ENCODE measurements at regions not wholly inside any gene's neighbourhood (a gene's known extent, or its start where the extent isn't known, plus 50 kb on each side); places are given as distances from the start of the nearest gene placed in this dataset.

GRCh38 chr20:23244916-23245552 lies 105.6 kb upstream of the NXT1 start:
- no peak overlapping the region for H3K27ac ChIP-seq
- intact Hi-C loops (cut with DNase I), result no loop called here
- H3K4me1 ChIP-seq (replicated peaks), result no peaks in the 10 kb centered on the region
- no peak overlapping the region for H3K4me3 ChIP-seq
- no peak for TF ChIP-seq POLR2A (IDR thresholded peaks at IDR 0.05)
- TF ChIP-seq POLR2AphosphoS5 (IDR thresholded peaks at IDR 0.05), result no peak
- no peak for TF ChIP-seq CTCF (IDR thresholded peaks at IDR 0.05)
- H3K9me3 ChIP-seq, result no peaks in the 10 kb centered on the region
- H3K27me3 ChIP-seq (replicated peaks; ENCODE audit: insufficient read depth), result no peaks in the 10 kb centered on the region
- 82% methylated on average over 13 of the region's 13 CpGs for WGBS
- H3K36me3 ChIP-seq, result no peaks in the 10 kb centered on the region
- DNase-seq (ENCODE audit: low spot score), result no peak

DNA sequence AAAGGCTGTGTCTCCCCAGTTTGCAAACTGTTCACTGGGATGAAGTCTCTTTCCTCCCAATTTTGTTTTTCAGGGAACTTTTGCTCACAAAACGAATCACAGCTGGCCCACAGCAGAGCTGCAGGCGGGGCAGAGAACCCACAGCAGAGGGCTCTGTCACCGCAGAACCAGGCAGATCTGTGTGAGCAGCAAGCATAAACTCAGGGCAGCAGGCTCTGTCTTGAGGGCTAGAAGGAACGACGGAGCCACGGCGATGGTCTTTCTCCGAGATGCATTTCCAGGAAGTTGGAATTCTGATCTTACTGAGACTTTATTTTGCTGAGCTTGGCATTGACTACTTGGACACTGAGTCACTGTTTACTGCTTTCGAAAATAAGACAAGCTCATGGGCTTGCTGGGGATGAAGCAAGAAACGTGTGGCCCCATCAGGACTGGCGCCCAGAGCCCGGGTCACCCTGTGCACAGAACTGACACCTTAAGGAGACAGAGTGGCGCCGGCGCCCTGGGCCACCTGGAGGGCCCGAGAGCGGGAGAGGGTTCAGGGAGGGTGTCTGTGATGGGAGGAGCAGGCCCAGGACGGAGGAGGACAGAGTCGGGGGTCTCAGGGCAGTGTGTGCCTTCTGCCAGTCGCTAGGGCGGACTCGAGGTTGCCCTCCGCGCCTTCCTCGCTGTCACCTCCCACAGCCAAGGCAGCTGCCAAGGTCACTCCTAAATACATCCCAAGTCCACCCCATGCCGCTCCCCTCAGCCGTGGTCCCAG lies 106.3 kb upstream of the NXT1 start:
- no peak for DNase-seq (ENCODE audit: low spot score)
- H3K4me3 ChIP-seq, result no peak overlapping the region
- H3K27ac ChIP-seq, result no peak overlapping the region
- intact Hi-C loops (cut with DNase I), result no loop called here
- H3K9me3 ChIP-seq, result no peaks in the 10 kb centered on the region
- H3K36me3 ChIP-seq, result no peaks in the 10 kb centered on the region
- TF ChIP-seq POLR2AphosphoS5 (IDR thresholded peaks at IDR 0.05) (no peak), POLR2A (IDR thresholded peaks at IDR 0.05) (no peak), CTCF (IDR thresholded peaks at IDR 0.05) (no peak)
- H3K4me1 ChIP-seq (replicated peaks), result no peaks in the 10 kb centered on the region
- 89% methylated on average over 27 of the region's 27 CpGs for WGBS
- H3K27me3 ChIP-seq (replicated peaks; ENCODE audit: insufficient read depth), result no peaks in the 10 kb centered on the region

DNA sequence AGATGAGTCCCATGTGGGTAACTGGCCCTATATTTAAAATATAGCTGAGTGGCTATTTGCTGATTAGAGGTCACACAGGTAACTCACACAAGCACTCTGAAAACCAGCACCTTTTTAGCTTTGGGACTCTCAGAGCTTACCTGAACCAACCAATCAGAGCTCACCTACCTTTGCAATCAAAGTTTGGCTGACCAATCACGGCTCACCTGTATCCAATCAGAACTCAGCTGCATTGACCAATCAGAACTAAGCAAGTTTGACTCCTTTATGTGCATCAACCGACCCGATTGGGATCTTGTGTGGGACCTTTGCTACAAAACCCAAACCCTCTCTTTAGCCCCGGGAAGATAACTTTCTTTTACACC lies 106.8 kb upstream of the NXT1 start:
- no peak for DNase-seq (ENCODE audit: low spot score)
- TF ChIP-seq CTCF (IDR thresholded peaks at IDR 0.05) (no peak), POLR2AphosphoS5 (IDR thresholded peaks at IDR 0.05) (no peak), POLR2A (IDR thresholded peaks at IDR 0.05) (no peak)
- Histone ChIP-seq H3K9me3 (no peaks in the 10 kb centered on the region), H3K27me3 (replicated peaks; ENCODE audit: insufficient read depth) (no peaks in the 10 kb centered on the region), H3K4me1 (replicated peaks) (no peaks in the 10 kb centered on the region), H3K36me3 (no peaks in the 10 kb centered on the region), H3K4me3 (no peak overlapping the region), H3K27ac (no peak overlapping the region)
- WGBS, result 82% methylated on average over 4 of the region's 4 CpGs
- intact Hi-C loops (cut with DNase I), result no loop called here

- no peaks in the 10 kb centered on the region for H3K4me1 ChIP-seq (replicated peaks)
- H3K36me3 ChIP-seq, result no peaks in the 10 kb centered on the region
- H3K9me3 ChIP-seq, result no peaks in the 10 kb centered on the region
- no peaks in the 10 kb centered on the region for H3K27me3 ChIP-seq (replicated peaks; ENCODE audit: insufficient read depth)
- no peak overlapping the region for H3K27ac ChIP-seq
- DNase-seq (ENCODE audit: low spot score), result no peak
- intact Hi-C loops (cut with DNase I), result no loop called here
- H3K4me3 ChIP-seq, result no peak overlapping the region
- 56% methylated on average over 5 of the region's 5 CpGs for WGBS
- TF ChIP-seq POLR2A (IDR thresholded peaks at IDR 0.05), result no peak
- no peak for TF ChIP-seq CTCF (IDR thresholded peaks at IDR 0.05)
- no peak for TF ChIP-seq POLR2AphosphoS5 (IDR thresholded peaks at IDR 0.05)
Observed at GRCh38 chr20:23242556-23243180, 107.9 kb upstream of the NXT1 start.
